HepG2 (cell line): ENCODE measurements at regions not wholly inside any gene's neighbourhood (a gene's known extent, or its start where the extent isn't known, plus 50 kb on each side); places are given as distances from the start of the nearest gene placed in this dataset.

Experiments used
- ATAC-seq: fragments of 200-7000 bp; cut with Tn5 transposase; 3 replicates; pipeline ENCODE4 v1.9.1; 2020; ENCODE audit warnings: mild to moderate bottlenecking, moderate library complexity
- BruUV-seq: library from RNA; stranded (reverse); fragments of 400-500 nt; replicated peaks from 2 replicates; lab custom pipeline; 2021; lab: Mats Ljungman, UMichigan
- CTCF ChIA-PET: fragments of 300-600 bp; formaldehyde crosslinking; extraction: SDS; loops from one replicate; lab custom pipeline; 2021; ENCODE audit warnings: low total read pairs, inconsistent platforms, low intra/inter-chr PET ratio; lab: Yijun Ruan, JAX
- POLR2A ChIA-PET: fragments of 350-600 bp; sonication (Branson Sonifier 250); formaldehyde crosslinking; loops from one replicate; lab custom pipeline; 2020; ENCODE audit warnings: antibody characterized with exemption, inconsistent platforms; lab: Yijun Ruan, JAX
- DNase-seq: peaks from one replicate; pipeline ENCODE4 v3.0.0-alpha.2; 2015; ENCODE audit warnings: low spot score
- FAIRE-seq: peaks from 3 replicates; lab custom pipeline; 2011; peaks lifted over from hg19 to GRCh38; lab: Jason Lieb, UNC
- H2AFZ ChIP-seq: one replicate; pipeline ENCODE4 v1.6.1; 2011; ENCODE audit warnings: low read length, inconsistent platforms
- H3K27ac ChIP-seq: fragments of 300-600 bp; 3 replicates; pipeline ENCODE4 v1.8.0; 2011; ENCODE audit warnings: mixed run types, mild to moderate bottlenecking, mixed read lengths, low read length, inconsistent platforms; ENCODE audit not compliant: insufficient read depth; ENCODE audit errors: extremely low read length
- H3K27me3 ChIP-seq, 2 experiments: fragments of 200-600 bp in 1 of 2; 2 replicates in 1 of 2; 3 replicates in 1 of 2; pipeline versions ENCODE4 v1.6.0 to v1.8.0; 2011; ENCODE audit warnings: low read length in 2 of 2, mild to moderate bottlenecking in 2 of 2, moderate library complexity in 2 of 2, inconsistent platforms in 1 of 2; ENCODE audit not compliant: insufficient read depth in 2 of 2, control insufficient read depth in 1 of 2
- H3K36me3 ChIP-seq, 2 experiments: fragments of 200-600 bp in 1 of 2; replicated peaks in 1 of 2; 2 replicates in 1 of 2; 3 replicates in 1 of 2; pipeline versions ENCODE4 v1.5.1 to v1.8.0; 2011; ENCODE audit warnings: low read length in 2 of 2, inconsistent platforms in 1 of 2; ENCODE audit not compliant: insufficient read depth in 2 of 2, control insufficient read depth in 1 of 2
- H3K4me1 ChIP-seq: 2 replicates; pipeline ENCODE4 v1.5.1; 2012; ENCODE audit warnings: low read length, inconsistent platforms; ENCODE audit not compliant: insufficient read depth
- H3K4me2 ChIP-seq: 2 replicates; pipeline ENCODE4 v1.6.0; 2011; ENCODE audit warnings: low read depth, low read length, inconsistent platforms
- H3K4me3 ChIP-seq, 3 experiments: fragments of 200-600 bp in 1 of 3; sonication (generic), shearing (Covaris generic) in 1 of 3; replicated peaks in 1 of 3; 2 replicates each; pipeline ENCODE4 v1.5.1; 2011 to 2016; ENCODE audit warnings: low read length in 3 of 3, inconsistent platforms in 2 of 3, low read depth in 2 of 3, mild to moderate bottlenecking in 2 of 3, control low read depth in 1 of 3, mixed read lengths in 1 of 3; ENCODE audit not compliant: insufficient read depth in 1 of 3
- H3K79me2 ChIP-seq: one replicate; pipeline ENCODE4 v1.6.1; 2011; ENCODE audit warnings: low read length, inconsistent platforms; ENCODE audit not compliant: insufficient read depth
- H3K9ac ChIP-seq: 2 replicates; pipeline ENCODE4 v1.6.0; 2011; ENCODE audit warnings: mild to moderate bottlenecking, low read depth, low read length, inconsistent platforms; ENCODE audit not compliant: insufficient read depth
- H3K9me3 ChIP-seq: 2 replicates; pipeline ENCODE4 v1.5.1; 2012; ENCODE audit warnings: mild to moderate bottlenecking, low read length
- H4K20me1 ChIP-seq: 2 replicates; pipeline ENCODE4 v1.6.0; 2011; ENCODE audit warnings: inconsistent platforms, mild to moderate bottlenecking, low read length, moderate library complexity; ENCODE audit not compliant: insufficient read depth
- AKNA ChIP-seq: sonication (generic); formaldehyde crosslinking; IDR thresholded peaks from 2 replicates; pipeline ENCODE4 v1.4.0; 2020; ENCODE audit warnings: missing genetic modification reagents, borderline replicate concordance
- CCDC6 ChIP-seq: sonication (generic); formaldehyde crosslinking; IDR thresholded peaks from 2 replicates; pipeline ENCODE4 v1.8.1; 2022; ENCODE audit warnings: mild to moderate bottlenecking, missing genetic modification reagents, moderate library complexity
- NFYC ChIP-seq: IDR thresholded peaks from 2 replicates; pipeline ENCODE4 v1.6.1; 2016; ENCODE audit warnings: missing genetic modification reagents, missing compliant biosample characterization
- ZNF768 ChIP-seq: sonication (generic); formaldehyde crosslinking; IDR thresholded peaks from 2 replicates; pipeline ENCODE4 v1.4.0; 2020; ENCODE audit warnings: missing genetic modification reagents
- WGBS: methylation state at CpG from one replicate; pipeline ENCODE4 v1.1.6; 2017; ENCODE audit warnings: low lambda C conversion rate; 5-methylcytosine and 5-hydroxymethylcytosine counted together
- in situ Hi-C: cut with HindIII; loops from 2 replicates; pipeline ENCODE4 v1.10.0; 2017; ENCODE audit warnings: low pct_unique_long_range_greater_than_20kb; ENCODE audit not compliant: extremely low pct_ligation_motif_present
- intact Hi-C: fragments of 100-400 bp; cut with micrococcal nuclease; formaldehyde crosslinking; loops from one replicate; pipeline ENCODE4 v1.10.0; 2022; ENCODE audit not compliant: unreplicated experiment
- TF ChIP-seq, protein P1 (sequence below): sonication (generic); formaldehyde crosslinking; IDR thresholded peaks from 2 replicates; pipeline ENCODE4 v1.5.1; 2020; ENCODE audit warnings: missing genetic modification reagents, mild to moderate bottlenecking, borderline replicate concordance

GRCh38 chr5:172556262-172556661, 84.8 kb upstream of the NEURL1B start:
- FAIRE-seq = no peak

More at GRCh38 chr5:172556262-172556661, 84.8 kb upstream of the NEURL1B start:
- Histone ChIP-seq H2AFZ (no peak overlapping the region), H3K4me3 (no peak overlapping the region), H3K4me1 (0 out of 2 replicates have a peak, but pooled peaks cover 7% of the 10 kb centered on the region), H3K9ac (no peak overlapping the region), H4K20me1 (no peaks in the 10 kb centered on the region), H3K4me2 (no peak overlapping the region), H3K79me2 (no peaks in the 10 kb centered on the region), H3K27me3 (peaks cover 12 to 53% of the 10 kb centered on the region in 2 experiments; a peak in 4 of 5 replicates), H3K27ac (no peak overlapping the region), H3K9me3 (no peaks in the 10 kb centered on the region), H3K36me3 (no peaks in the 10 kb centered on the region)
- DNase-seq (no peak), ATAC-seq (no peak)
- no TSS peak for BruUV-seq
- TF ChIP-seq NFYC (CRISPR knock-in tag) (no peak), ZNF768 (CRISPR knock-in tag) (peak; percentile 74), AKNA (CRISPR knock-in tag) (no peak), CCDC6 (CRISPR knock-in tag) (no peak)
- TF ChIP-seq, protein P1, sequence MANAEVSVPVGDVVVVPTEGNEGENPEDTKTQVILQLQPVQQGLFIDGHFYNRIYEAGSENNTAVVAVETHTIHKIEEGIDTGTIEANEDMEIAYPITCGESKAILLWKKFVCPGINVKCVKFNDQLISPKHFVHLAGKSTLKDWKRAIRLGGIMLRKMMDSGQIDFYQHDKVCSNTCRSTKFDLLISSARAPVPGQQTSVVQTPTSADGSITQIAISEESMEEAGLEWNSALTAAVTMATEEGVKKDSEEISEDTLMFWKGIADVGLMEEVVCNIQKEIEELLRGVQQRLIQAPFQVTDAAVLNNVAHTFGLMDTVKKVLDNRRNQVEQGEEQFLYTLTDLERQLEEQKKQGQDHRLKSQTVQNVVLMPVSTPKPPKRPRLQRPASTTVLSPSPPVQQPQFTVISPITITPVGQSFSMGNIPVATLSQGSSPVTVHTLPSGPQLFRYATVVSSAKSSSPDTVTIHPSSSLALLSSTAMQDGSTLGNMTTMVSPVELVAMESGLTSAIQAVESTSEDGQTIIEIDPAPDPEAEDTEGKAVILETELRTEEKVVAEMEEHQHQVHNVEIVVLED = no peak
- 51% methylated on average over 3 of the region's 3 CpGs for WGBS
- ChIA-PET CTCF (no interaction called here), POLR2A (no interaction called here)
- in situ Hi-C loops (no loop called here), intact Hi-C loops (no loop called here)
